IMR-90 (cell line): ENCODE measurements at regions not wholly inside any gene's neighbourhood (a gene's known extent, or its start where the extent isn't known, plus 50 kb on each side); places are given as distances from the start of the nearest gene placed in this dataset.

ENCODE experiments used
- ATAC-seq: fragments of 200-7000 bp; cut with Tn5 transposase; 2 replicates; pipeline ENCODE4 v1.9.1; 2020; ENCODE audit warnings: low read depth, mild to moderate bottlenecking, moderate library complexity
- BruUV-seq: library from RNA; stranded (reverse); fragments of 400-500 nt; replicated peaks from 2 replicates; lab custom pipeline; 2021; lab: Mats Ljungman, UMichigan
- CTCF ChIA-PET: fragments of 300-600 bp; formaldehyde crosslinking; extraction: SDS; loops from one replicate; lab custom pipeline; 2021; ENCODE audit warnings: antibody characterized with exemption; lab: Yijun Ruan, JAX
- POLR2A ChIA-PET: fragments of 300-600 bp; sonication (Branson Sonifier 250); formaldehyde crosslinking; loops from one replicate; lab custom pipeline; 2022; ENCODE audit warnings: antibody characterized with exemption; ENCODE audit not compliant: unreplicated experiment; lab: Charles Lee
- DNase-seq: peaks from one replicate; pipeline ENCODE4 v3.0.0; 2013
- H2AFZ ChIP-seq: replicated peaks from 2 replicates; pipeline ENCODE3; 2013; ENCODE audit warnings: low read length, mild to moderate bottlenecking; ENCODE audit not compliant: poor library complexity
- H2AK5ac ChIP-seq: 2 replicates; pipeline ENCODE4 v1.6.1; 2013; ENCODE audit warnings: low read depth, low read length, inconsistent platforms
- H2AK9ac ChIP-seq: replicated peaks from 2 replicates; pipeline ENCODE3; 2013; ENCODE audit warnings: mild to moderate bottlenecking, low read depth, low read length, moderate library complexity; ENCODE audit not compliant: poor library complexity
- H2BK120ac ChIP-seq: 2 replicates; pipeline ENCODE4 v1.6.1; 2013; ENCODE audit warnings: low read depth, low read length, inconsistent platforms
- H2BK15ac ChIP-seq: 3 replicates; pipeline ENCODE4 v1.6.1; 2013; ENCODE audit warnings: low read depth, low read length, inconsistent platforms
- H2BK20ac ChIP-seq: 2 replicates; pipeline ENCODE4 v1.6.1; 2013; ENCODE audit warnings: low read depth, mild to moderate bottlenecking, inconsistent platforms, low read length, moderate library complexity
- H2BK5ac ChIP-seq: 2 replicates; pipeline ENCODE4 v1.6.1; 2013; ENCODE audit warnings: mild to moderate bottlenecking, low read depth, low read length, inconsistent platforms; ENCODE audit not compliant: poor library complexity, severe bottlenecking
- H3K14ac ChIP-seq: replicated peaks from 2 replicates; pipeline ENCODE4 v1.6.1; 2013; ENCODE audit warnings: low read depth, low read length, inconsistent platforms
- H3K18ac ChIP-seq: 2 replicates; pipeline ENCODE4 v1.6.1; 2013; ENCODE audit warnings: low read depth, low read length, control low read depth
- H3K23ac ChIP-seq: 2 replicates; pipeline ENCODE4 v1.6.1; 2013; ENCODE audit warnings: low read depth, low read length, inconsistent platforms
- H3K27ac ChIP-seq: 2 replicates; pipeline ENCODE4 v1.5.1; 2013; ENCODE audit warnings: mild to moderate bottlenecking, control low read depth, low read length; ENCODE audit not compliant: insufficient read depth
- H3K27me3 ChIP-seq: 2 replicates; pipeline ENCODE4 v1.6.1; 2013; ENCODE audit warnings: low read length; ENCODE audit not compliant: control insufficient read depth, insufficient read depth
- H3K36me3 ChIP-seq: 2 replicates; pipeline ENCODE4 v1.6.1; 2013; ENCODE audit warnings: low read length, mixed read lengths; ENCODE audit not compliant: control insufficient read depth, insufficient read depth
- H3K4ac ChIP-seq: 2 replicates; pipeline ENCODE4 v1.6.1; 2013; ENCODE audit warnings: low read depth, low read length, inconsistent platforms
- H3K4me1 ChIP-seq: 2 replicates; pipeline ENCODE4 v1.6.1; 2013; ENCODE audit warnings: low read length, mixed read lengths; ENCODE audit not compliant: control insufficient read depth, insufficient read depth
- H3K4me2 ChIP-seq: 2 replicates; pipeline ENCODE4 v1.6.1; 2013; ENCODE audit warnings: low read depth, mild to moderate bottlenecking, control low read depth, low read length, moderate library complexity
- H3K4me3 ChIP-seq: 2 replicates; pipeline ENCODE4 v1.5.1; 2013; ENCODE audit warnings: low read depth, mild to moderate bottlenecking, control low read depth, low read length, moderate library complexity; ENCODE audit not compliant: insufficient read depth
- H3K56ac ChIP-seq: 2 replicates; pipeline ENCODE4 v1.6.1; 2013; ENCODE audit warnings: low read length, inconsistent platforms; ENCODE audit not compliant: insufficient read depth; ENCODE audit errors: extremely low read depth
- H3K79me1 ChIP-seq, 2 experiments: 2 replicates each; pipeline ENCODE4 v1.6.1; 2013; ENCODE audit warnings: low read length in 2 of 2, inconsistent platforms in 1 of 2, low read depth in 1 of 2
- H3K9ac ChIP-seq: 2 replicates; pipeline ENCODE4 v1.6.1; 2013; ENCODE audit warnings: low read depth, low read length, control low read depth
- H3K9me1 ChIP-seq: 2 replicates; pipeline ENCODE4 v1.6.1; 2013; ENCODE audit warnings: low read length, inconsistent platforms; ENCODE audit not compliant: insufficient read depth
- H3K9me3 ChIP-seq: 2 replicates; pipeline ENCODE4 v1.6.1; 2013; ENCODE audit warnings: low read length; ENCODE audit not compliant: control insufficient read depth, insufficient read depth
- H4K20me1 ChIP-seq: 2 replicates; pipeline ENCODE4 v1.6.1; 2013; ENCODE audit warnings: low read length, inconsistent platforms; ENCODE audit not compliant: insufficient read depth
- H4K5ac ChIP-seq: 2 replicates; pipeline ENCODE4 v1.6.1; 2013; ENCODE audit warnings: mild to moderate bottlenecking, low read depth, low read length, control low read depth
- H4K8ac ChIP-seq, 2 experiments: 2 replicates each; pipeline ENCODE4 v1.6.1; 2013; ENCODE audit warnings: low read depth in 2 of 2, low read length in 2 of 2, control low read depth in 1 of 2, inconsistent platforms in 1 of 2
- H4K91ac ChIP-seq: 2 replicates; pipeline ENCODE4 v1.6.1; 2013; ENCODE audit warnings: low read depth, low read length, inconsistent platforms; ENCODE audit not compliant: insufficient read depth
- BHLHE40 ChIP-seq: fragments of 150-350 bp; IDR thresholded peaks from 2 replicates; pipeline ENCODE4 v1.6.1; 2016; ENCODE audit warnings: mild to moderate bottlenecking, low read depth, low read length
- CEBPB ChIP-seq: IDR thresholded peaks from 2 replicates; pipeline ENCODE4 v1.6.1; 2012; ENCODE audit warnings: low read depth, low read length, improper control_type of control experiment
- CHD1 ChIP-seq: IDR thresholded peaks from 2 replicates; pipeline ENCODE4 v1.6.1; 2012; ENCODE audit warnings: low read depth, low read length, improper control_type of control experiment
- FOS ChIP-seq: fragments of 150-350 bp; IDR thresholded peaks from 2 replicates; pipeline ENCODE4 v1.6.1; 2016; ENCODE audit warnings: low read depth, low read length
- MAZ ChIP-seq: IDR thresholded peaks from 2 replicates; pipeline ENCODE4 v1.6.1; 2012; ENCODE audit warnings: low read depth, mild to moderate bottlenecking, low read length, improper control_type of control experiment, moderate library complexity, borderline replicate concordance
- MXI1 ChIP-seq: IDR thresholded peaks from 2 replicates; pipeline ENCODE4 v1.6.1; 2012; ENCODE audit warnings: low read depth, mild to moderate bottlenecking, low read length, moderate library complexity, borderline replicate concordance
- POLR2A ChIP-seq: IDR thresholded peaks from 2 replicates; pipeline ENCODE4 v1.6.1; 2012; ENCODE audit warnings: mild to moderate bottlenecking, low read depth, low read length
- RCOR1 ChIP-seq: IDR thresholded peaks from 2 replicates; pipeline ENCODE4 v1.6.1; 2012; ENCODE audit warnings: mild to moderate bottlenecking, low read length, improper control_type of control experiment; ENCODE audit not compliant: insufficient replicate concordance
- RFX5 ChIP-seq: IDR thresholded peaks from 2 replicates; pipeline ENCODE4 v1.8.0; 2012; ENCODE audit warnings: low read depth, mild to moderate bottlenecking, low read length, moderate library complexity
- WGBS, 2 experiments: methylation state at CpG; one replicate each; pipeline versions ENCODE4 v1.1.5 to v1.1.7; 2013; ENCODE audit warnings: missing lambda C conversion rate in 2 of 2; ENCODE audit not compliant: insufficient read length in 1 of 2; ENCODE audit errors: extremely low coverage in 2 of 2; 5-methylcytosine and 5-hydroxymethylcytosine counted together
- dilution Hi-C: fragments of 300-500 bp; cut with HindIII; formaldehyde crosslinking; loops from one replicate; pipeline ENCODE4 v1.14.3; 2018; ENCODE audit warnings: low sequenced_read_pairs; ENCODE audit not compliant: unreplicated experiment
- in situ Hi-C: fragments of 300-500 bp; cut with MboI; formaldehyde crosslinking; loops from 3 replicates; pipeline ENCODE4 v1.14.3; 2019; ENCODE audit warnings: low sequenced_read_pairs, inconsistent platforms, mixed read lengths
- intact Hi-C: fragments of 100-400 bp; cut with micrococcal nuclease; formaldehyde crosslinking; loops from 2 replicates; pipeline ENCODE4 v1.10.0; 2022
- TF ChIP-seq, protein P1 (sequence below): conservative IDR thresholded peaks from 2 replicates; pipeline ENCODE4 v1.5.1; 2012; ENCODE audit warnings: mild to moderate bottlenecking, low read depth, low read length, improper control_type of control experiment

DNA sequence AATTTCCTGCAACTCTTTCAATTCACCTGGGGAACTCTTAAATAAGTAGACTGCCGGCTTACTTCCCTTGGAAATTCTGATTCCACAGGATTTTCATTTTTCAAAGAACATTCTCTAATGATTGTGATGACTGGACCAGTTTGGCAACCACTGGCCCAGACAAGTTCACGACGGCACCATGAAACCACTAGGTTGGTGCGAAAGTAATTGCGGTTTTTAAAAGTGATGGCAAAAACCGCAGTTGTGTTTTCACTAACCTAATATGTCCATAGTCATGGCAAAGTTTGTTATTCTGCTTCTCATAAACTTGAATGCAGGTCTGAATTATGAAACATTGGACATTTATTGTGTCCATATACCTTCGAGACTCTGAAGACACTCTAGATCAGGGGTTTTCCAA is 317.2 kb downstream of the IRX1 start:
- Histone ChIP-seq H3K27ac (no peak overlapping the region), H3K23ac (no peak overlapping the region), H2AK5ac (no peak overlapping the region), H2BK20ac (no peak overlapping the region), H3K4ac (no peak overlapping the region), H3K18ac (no peak overlapping the region), H3K36me3 (no peaks in the 10 kb centered on the region), H2AK9ac (no peak overlapping the region), H2AFZ (no peak overlapping the region), H3K56ac (no peak overlapping the region), H2BK5ac (no peak overlapping the region), H2BK120ac (no peak overlapping the region), H3K14ac (no peak overlapping the region), H3K9me3 (peaks cover 16% of the 10 kb centered on the region), H3K9ac (no peak overlapping the region), H3K9me1 (no peaks in the 10 kb centered on the region), H3K79me1 (no peaks in the 10 kb centered on the region), H4K8ac (no peak overlapping the region), H2BK15ac (no peak overlapping the region), H3K4me2 (no peak overlapping the region), H4K91ac (no peak overlapping the region), H4K20me1 (no peaks in the 10 kb centered on the region), H4K5ac (no peak overlapping the region), H3K4me1 (no peaks in the 10 kb centered on the region), H3K4me3 (no peak overlapping the region), H3K27me3 (no peaks in the 10 kb centered on the region)
- in situ Hi-C loops (no loop called here), intact Hi-C loops (no loop called here), dilution Hi-C loops (no loop called here)
- ATAC-seq (no peak), DNase-seq (no peak)
- ChIA-PET POLR2A (no interaction called here), CTCF (no interaction called here)
- TF ChIP-seq MXI1 (no peak), FOS (no peak), RFX5 (no peak), CEBPB (no peak), POLR2A (no peak), CHD1 (no peak), BHLHE40 (no peak), MAZ (no peak), RCOR1 (no peak)
- TF ChIP-seq, protein P1, sequence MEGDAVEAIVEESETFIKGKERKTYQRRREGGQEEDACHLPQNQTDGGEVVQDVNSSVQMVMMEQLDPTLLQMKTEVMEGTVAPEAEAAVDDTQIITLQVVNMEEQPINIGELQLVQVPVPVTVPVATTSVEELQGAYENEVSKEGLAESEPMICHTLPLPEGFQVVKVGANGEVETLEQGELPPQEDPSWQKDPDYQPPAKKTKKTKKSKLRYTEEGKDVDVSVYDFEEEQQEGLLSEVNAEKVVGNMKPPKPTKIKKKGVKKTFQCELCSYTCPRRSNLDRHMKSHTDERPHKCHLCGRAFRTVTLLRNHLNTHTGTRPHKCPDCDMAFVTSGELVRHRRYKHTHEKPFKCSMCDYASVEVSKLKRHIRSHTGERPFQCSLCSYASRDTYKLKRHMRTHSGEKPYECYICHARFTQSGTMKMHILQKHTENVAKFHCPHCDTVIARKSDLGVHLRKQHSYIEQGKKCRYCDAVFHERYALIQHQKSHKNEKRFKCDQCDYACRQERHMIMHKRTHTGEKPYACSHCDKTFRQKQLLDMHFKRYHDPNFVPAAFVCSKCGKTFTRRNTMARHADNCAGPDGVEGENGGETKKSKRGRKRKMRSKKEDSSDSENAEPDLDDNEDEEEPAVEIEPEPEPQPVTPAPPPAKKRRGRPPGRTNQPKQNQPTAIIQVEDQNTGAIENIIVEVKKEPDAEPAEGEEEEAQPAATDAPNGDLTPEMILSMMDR, result no peak
- BruUV-seq, result no TSS peak
- WGBS, 2 experiments, result 90% methylated on average over 2 of the region's 7 CpGs; no CpG with 5 or more reads in 1 of the 2 experiments
